ENCODE measurements at regions not wholly inside any gene's neighbourhood (a gene's known extent, or its start where the extent isn't known, plus 50 kb on each side); places are given as distances from the start of the nearest gene placed in this dataset.

GRCh38 chr2:14720319-14720718, 87.8 kb downstream of the LRATD1 start:
- ChIA-PET POLR2A (no interaction called here), CTCF (no interaction called here)
- Histone ChIP-seq H3K4me1 (ENCODE audit: control insufficient read depth in 1 of 2, insufficient read depth in 2 of 2, low read depth in 1 of 2, low read length in 1 of 2) (peaks cover 0 to 12% of the 10 kb centered on the region in 2 experiments; a peak in 2 of 4 replicates), H3K36me3 (replicated peaks in 1 of 2; ENCODE audit: control insufficient read depth in 1 of 2, insufficient read depth in 2 of 2, low read length in 1 of 2) (no peaks in the 10 kb centered on the region), H3F3A (replicated peaks; ENCODE audit: insufficient read depth) (no peaks in the 10 kb centered on the region), H3K9ac (no peak overlapping the region), H3K9me3 (no peaks in the 10 kb centered on the region), H3K79me2 (ENCODE audit: insufficient read depth) (no peaks in the 10 kb centered on the region), H3K4me3 (ENCODE audit: low read depth in 2 of 2, low read length in 1 of 2) (no peak overlapping the region), H4K20me1 (ENCODE audit: insufficient read depth) (no peaks in the 10 kb centered on the region), H3K27me3 (ENCODE audit: insufficient read depth) (no peaks in the 10 kb centered on the region), H3K4me2 (no peak overlapping the region), H3K27ac (ENCODE audit: low read depth in 2 of 2, low read length in 1 of 2) (no peak overlapping the region), H2AFZ (ENCODE audit: low read depth) (no peak overlapping the region), H3K9me2 (no peaks in the 10 kb centered on the region)
- DNase-seq, result no peak
- WGBS (ENCODE audit: low lambda C conversion rate), result 18% methylated on average over 5 of the region's 5 CpGs
- TF ChIP-seq REST (IDR thresholded peaks at IDR 0.05; ENCODE audit: low read depth, low read length) (no peak), RCOR1 (IDR thresholded peaks at IDR 0.05; ENCODE audit: low read length) (no peak), POLR2AphosphoS5 (IDR thresholded peaks at IDR 0.05; ENCODE audit: low read depth, low read length) (no peak), FOXJ3 (CRISPR knock-in tag; IDR thresholded peaks at IDR 0.05) (no peak), EZH2phosphoT487 (IDR thresholded peaks at IDR 0.05; ENCODE audit: borderline replicate concordance, low read depth) (no peak), TCF12 (IDR thresholded peaks at IDR 0.05) (no peak), FOSL2 (IDR thresholded peaks at IDR 0.05; ENCODE audit: borderline replicate concordance, low read depth) (no peak), USF2 (IDR thresholded peaks at IDR 0.05; ENCODE audit: borderline replicate concordance, low read depth, low read length) (no peak), PBX3 (IDR thresholded peaks at IDR 0.05) (no peak), RFX5 (IDR thresholded peaks at IDR 0.05; ENCODE audit: low read length) (no peak), GATA2 (CRISPR knock-in tag; IDR thresholded peaks at IDR 0.05) (no peak), TEAD4 (IDR thresholded peaks at IDR 0.05; ENCODE audit: borderline replicate concordance, insufficient read depth) (no peak), GABPA (IDR thresholded peaks at IDR 0.05; ENCODE audit: low read depth) (no peak), IRF3 (IDR thresholded peaks at IDR 0.05; ENCODE audit: low read depth, low read length) (no peak), NRF1 (IDR thresholded peaks at IDR 0.05; ENCODE audit: low read depth, low read length) (no peak), SMC3 (IDR thresholded peaks at IDR 0.05; ENCODE audit: low read depth, low read length) (no peak)
- TF ChIP-seq, protein P1, sequence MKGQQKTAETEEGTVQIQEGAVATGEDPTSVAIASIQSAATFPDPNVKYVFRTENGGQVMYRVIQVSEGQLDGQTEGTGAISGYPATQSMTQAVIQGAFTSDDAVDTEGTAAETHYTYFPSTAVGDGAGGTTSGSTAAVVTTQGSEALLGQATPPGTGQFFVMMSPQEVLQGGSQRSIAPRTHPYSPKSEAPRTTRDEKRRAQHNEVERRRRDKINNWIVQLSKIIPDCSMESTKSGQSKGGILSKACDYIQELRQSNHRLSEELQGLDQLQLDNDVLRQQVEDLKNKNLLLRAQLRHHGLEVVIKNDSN (IDR thresholded peaks at IDR 0.05; ENCODE audit: borderline replicate concordance, low read depth), result no peak
- TF ChIP-seq, protein P2, sequence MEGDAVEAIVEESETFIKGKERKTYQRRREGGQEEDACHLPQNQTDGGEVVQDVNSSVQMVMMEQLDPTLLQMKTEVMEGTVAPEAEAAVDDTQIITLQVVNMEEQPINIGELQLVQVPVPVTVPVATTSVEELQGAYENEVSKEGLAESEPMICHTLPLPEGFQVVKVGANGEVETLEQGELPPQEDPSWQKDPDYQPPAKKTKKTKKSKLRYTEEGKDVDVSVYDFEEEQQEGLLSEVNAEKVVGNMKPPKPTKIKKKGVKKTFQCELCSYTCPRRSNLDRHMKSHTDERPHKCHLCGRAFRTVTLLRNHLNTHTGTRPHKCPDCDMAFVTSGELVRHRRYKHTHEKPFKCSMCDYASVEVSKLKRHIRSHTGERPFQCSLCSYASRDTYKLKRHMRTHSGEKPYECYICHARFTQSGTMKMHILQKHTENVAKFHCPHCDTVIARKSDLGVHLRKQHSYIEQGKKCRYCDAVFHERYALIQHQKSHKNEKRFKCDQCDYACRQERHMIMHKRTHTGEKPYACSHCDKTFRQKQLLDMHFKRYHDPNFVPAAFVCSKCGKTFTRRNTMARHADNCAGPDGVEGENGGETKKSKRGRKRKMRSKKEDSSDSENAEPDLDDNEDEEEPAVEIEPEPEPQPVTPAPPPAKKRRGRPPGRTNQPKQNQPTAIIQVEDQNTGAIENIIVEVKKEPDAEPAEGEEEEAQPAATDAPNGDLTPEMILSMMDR (IDR thresholded peaks at IDR 0.05), result no peak
- TF ChIP-seq, protein P3, sequence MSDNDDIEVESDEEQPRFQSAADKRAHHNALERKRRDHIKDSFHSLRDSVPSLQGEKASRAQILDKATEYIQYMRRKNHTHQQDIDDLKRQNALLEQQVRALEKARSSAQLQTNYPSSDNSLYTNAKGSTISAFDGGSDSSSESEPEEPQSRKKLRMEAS (IDR thresholded peaks at IDR 0.05; ENCODE audit: low read depth), result no peak

All from SK-N-SH (cell line).